ENCODE measurements at regions not wholly inside any gene's neighbourhood (a gene's known extent, or its start where the extent isn't known, plus 50 kb on each side); places are given as distances from the start of the nearest gene placed in this dataset.

GRCh38 chr14:36243183-36243582, 66.7 kb upstream of the PTCSC3 start:
- TF ChIP-seq CTCF (conservative IDR thresholded peaks at IDR 0.05; ENCODE audit: low read depth, low read length), result no peak
- no peak for TF ChIP-seq EZH2 (IDR thresholded peaks at IDR 0.05; ENCODE audit: borderline replicate concordance, low read depth, low read length, poor library complexity, severe bottlenecking)
